ENCODE measurements at regions not wholly inside any gene's neighbourhood (a gene's known extent, or its start where the extent isn't known, plus 50 kb on each side); places are given as distances from the start of the nearest gene placed in this dataset.

DNA sequence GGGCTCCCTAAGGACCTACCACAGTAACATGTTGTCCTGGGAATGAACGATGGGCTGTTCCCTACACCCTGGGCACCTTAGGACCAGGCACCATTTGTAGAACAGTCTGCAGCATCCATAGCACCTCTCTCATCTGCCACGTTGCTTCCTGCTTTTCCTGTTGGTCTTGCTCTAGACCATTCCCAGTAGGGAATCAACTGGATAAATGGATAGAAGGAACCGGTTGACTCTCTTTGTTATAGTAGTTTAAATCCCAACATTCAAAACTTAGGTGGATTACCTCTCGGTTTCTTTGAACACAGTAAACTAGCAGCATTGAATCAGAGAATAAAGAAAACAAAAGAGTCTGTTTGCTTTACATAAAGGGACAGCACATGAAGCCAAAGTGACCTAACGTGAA, 159.1 kb downstream of the HS3ST3B1 start:
- Histone ChIP-seq H3K9me3 (ENCODE audit: control insufficient read depth in 5 of 5, low read length in 5 of 5) (peaks cover 0 to 3% (median 0%) of the 10 kb centered on the region in 5 donors), H3K27ac (ENCODE audit: low read depth, low read length) (no peak overlapping the region), H3K27me3 (ENCODE audit: control insufficient read depth in 5 of 5, insufficient read depth in 4 of 5, low read length in 5 of 5) (no peaks in the 10 kb centered on the region), H3K4me3 (ENCODE audit: low read depth in 1 of 5, low read length in 5 of 5) (no peak overlapping the region), H3K36me3 (ENCODE audit: control insufficient read depth in 5 of 5, insufficient read depth in 5 of 5, low read length in 5 of 5) (no peaks in the 10 kb centered on the region), H3K4me1 (ENCODE audit: control insufficient read depth in 5 of 5, insufficient read depth in 5 of 5, low read length in 5 of 5) (no peaks in the 10 kb centered on the region), H3K9ac (ENCODE audit: low read length in 5 of 5) (no peak overlapping the region)

DNA sequence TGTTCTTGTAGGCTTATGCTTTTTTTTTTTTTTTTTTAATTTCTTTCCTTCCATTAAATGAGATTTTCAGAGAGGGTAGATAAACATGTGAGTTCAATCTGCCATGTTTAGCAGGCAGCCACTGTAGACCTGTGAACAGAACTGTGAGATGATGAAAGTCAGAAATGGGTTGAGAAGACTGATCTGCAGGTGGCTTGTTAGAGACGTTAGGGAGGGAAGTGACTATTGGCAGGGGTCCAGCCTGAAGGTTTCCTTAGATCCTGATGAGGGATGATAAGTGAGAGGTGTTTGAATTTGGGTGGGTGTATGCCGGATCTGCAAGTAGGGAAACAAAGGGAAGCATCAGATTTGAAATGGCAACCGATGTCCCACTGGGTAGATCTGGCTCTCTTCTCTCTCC, 157.8 kb downstream of the HS3ST3B1 start:
- Histone ChIP-seq H3K9me3 (ENCODE audit: control insufficient read depth in 5 of 5, low read length in 5 of 5) (peaks cover 0 to 4% (median 0%) of the 10 kb centered on the region in 5 donors), H3K36me3 (ENCODE audit: control insufficient read depth in 5 of 5, insufficient read depth in 5 of 5, low read length in 5 of 5) (no peaks in the 10 kb centered on the region), H3K9ac (ENCODE audit: low read length in 5 of 5) (no peak overlapping the region), H3K4me3 (ENCODE audit: low read depth in 1 of 5, low read length in 5 of 5) (no peak overlapping the region), H3K4me1 (ENCODE audit: control insufficient read depth in 5 of 5, insufficient read depth in 5 of 5, low read length in 5 of 5) (peaks cover 0 to 1% (median 0%) of the 10 kb centered on the region in 5 donors), H3K27ac (ENCODE audit: low read depth, low read length) (no peak overlapping the region), H3K27me3 (ENCODE audit: control insufficient read depth in 5 of 5, insufficient read depth in 4 of 5, low read length in 5 of 5) (no peaks in the 10 kb centered on the region)

DNA sequence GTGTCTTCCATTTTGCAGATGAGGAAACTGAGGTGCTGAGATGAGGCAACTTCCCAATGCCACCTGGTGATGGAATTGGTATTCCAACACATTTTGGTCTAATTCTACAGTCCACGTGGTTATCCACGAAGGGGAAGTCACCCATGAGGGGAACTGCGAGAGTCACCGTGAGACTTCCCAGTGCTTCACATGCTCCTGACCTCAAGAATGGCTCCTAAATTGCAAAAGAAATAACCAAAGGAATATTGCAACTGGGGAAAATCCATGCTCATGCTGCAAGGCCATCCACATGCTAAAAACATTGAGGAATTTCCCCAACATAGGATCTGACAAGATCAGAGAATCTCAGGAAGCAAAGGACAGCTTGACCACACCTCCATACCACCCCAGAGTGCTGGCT, 153.9 kb downstream of the HS3ST3B1 start:
- peaks cover 0 to 5% (median 0%) of the 10 kb centered on the region in 5 donors for H3K27me3 ChIP-seq (ENCODE audit: control insufficient read depth in 5 of 5, insufficient read depth in 4 of 5, low read length in 5 of 5)
- H3K36me3 ChIP-seq (ENCODE audit: control insufficient read depth in 5 of 5, insufficient read depth in 5 of 5, low read length in 5 of 5): no peaks in the 10 kb centered on the region
- peaks cover 0 to 4% (median 0%) of the 10 kb centered on the region in 5 donors for H3K9me3 ChIP-seq (ENCODE audit: control insufficient read depth in 5 of 5, low read length in 5 of 5)
- no peak overlapping the region for H3K27ac ChIP-seq (ENCODE audit: low read depth, low read length)
- H3K4me1 ChIP-seq (ENCODE audit: control insufficient read depth in 5 of 5, insufficient read depth in 5 of 5, low read length in 5 of 5): peaks cover 0 to 8% (median 0%) of the 10 kb centered on the region in 5 donors
- no peak overlapping the region for H3K9ac ChIP-seq (ENCODE audit: low read length in 5 of 5)
- no peak overlapping the region for H3K4me3 ChIP-seq (ENCODE audit: low read depth in 1 of 5, low read length in 5 of 5)

DNA sequence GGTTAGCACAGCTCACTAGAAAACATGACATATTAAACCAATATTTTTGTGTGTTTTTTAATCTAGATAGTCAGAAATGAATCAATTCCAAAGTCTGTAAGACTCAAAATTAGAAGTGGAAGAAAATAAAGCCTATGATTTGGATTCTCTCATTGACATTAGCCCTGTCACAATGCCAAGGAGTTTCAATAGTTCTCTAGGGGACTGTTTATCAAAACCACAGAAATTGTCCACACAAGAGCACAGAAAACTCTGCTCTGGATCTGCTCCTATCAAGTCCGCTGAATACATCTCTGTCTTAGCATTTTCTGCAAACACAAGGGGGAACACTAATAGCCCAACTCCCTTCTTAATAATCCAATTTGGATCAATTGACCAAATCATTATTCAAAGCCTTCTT, 152.0 kb downstream of the HS3ST3B1 start:
- H3K36me3 ChIP-seq (ENCODE audit: control insufficient read depth in 5 of 5, insufficient read depth in 5 of 5, low read length in 5 of 5): no peaks in the 10 kb centered on the region
- H3K4me3 ChIP-seq (ENCODE audit: low read depth in 1 of 5, low read length in 5 of 5): no peak overlapping the region
- H3K27me3 ChIP-seq (ENCODE audit: control insufficient read depth in 5 of 5, insufficient read depth in 4 of 5, low read length in 5 of 5): peaks cover 0 to 5% (median 0%) of the 10 kb centered on the region in 5 donors
- no peak overlapping the region for H3K9ac ChIP-seq (ENCODE audit: low read length in 5 of 5)
- H3K4me1 ChIP-seq (ENCODE audit: control insufficient read depth in 5 of 5, insufficient read depth in 5 of 5, low read length in 5 of 5): peaks cover 0 to 8% (median 0%) of the 10 kb centered on the region in 5 donors
- peaks cover 0 to 4% (median 0%) of the 10 kb centered on the region in 5 donors for H3K9me3 ChIP-seq (ENCODE audit: control insufficient read depth in 5 of 5, low read length in 5 of 5)
- H3K27ac ChIP-seq (ENCODE audit: low read depth, low read length): no peak overlapping the region

DNA sequence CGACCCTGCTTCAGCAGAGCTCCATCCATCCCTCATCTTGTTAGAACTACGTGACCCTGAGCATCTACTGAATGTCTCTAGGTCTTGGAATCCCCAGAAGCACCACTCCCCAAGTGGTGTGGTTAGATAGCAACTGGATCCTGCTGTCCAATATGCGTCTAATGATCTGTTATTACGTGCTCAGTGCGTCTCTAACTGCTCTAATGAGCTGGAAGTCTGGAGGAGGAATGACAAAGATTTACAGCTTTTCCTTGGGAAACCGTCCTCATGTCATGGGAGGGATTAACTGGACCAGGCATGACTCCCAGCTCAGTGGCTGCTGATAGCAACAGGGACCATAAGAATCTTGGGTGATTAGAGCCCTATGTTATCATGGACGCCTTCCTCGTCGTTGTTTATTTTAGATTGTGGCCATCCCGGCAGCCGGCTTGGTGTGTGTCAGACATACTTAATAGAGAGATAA, 150.9 kb downstream of the HS3ST3B1 start:
- Histone ChIP-seq H3K4me3 (ENCODE audit: low read depth in 1 of 5, low read length in 5 of 5) (no peak overlapping the region), H3K9ac (ENCODE audit: low read length in 5 of 5) (no peak overlapping the region), H3K27me3 (ENCODE audit: control insufficient read depth in 5 of 5, insufficient read depth in 4 of 5, low read length in 5 of 5) (peaks cover 0 to 5% (median 0%) of the 10 kb centered on the region in 5 donors)

DNA sequence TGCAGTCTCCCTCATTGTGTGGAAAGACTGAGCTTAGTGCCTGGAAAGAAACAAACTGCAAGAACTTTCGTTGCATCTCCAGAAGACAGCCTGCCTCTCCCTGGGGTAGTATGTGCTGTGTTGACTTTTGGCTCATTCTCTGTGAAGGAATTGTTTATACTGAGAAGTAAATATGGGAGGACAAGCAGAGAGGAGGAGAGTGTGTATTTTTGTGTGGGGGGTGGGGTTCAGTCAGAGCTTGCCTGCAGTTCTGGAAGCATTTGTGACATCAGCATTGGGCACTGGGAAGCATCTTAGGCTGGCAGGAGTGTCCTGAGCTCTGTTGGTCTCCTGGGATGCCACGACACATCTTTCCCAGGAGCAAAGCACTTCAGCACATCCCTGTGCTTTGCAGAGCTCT, 147.9 kb downstream of the HS3ST3B1 start:
- no peak overlapping the region for H3K4me3 ChIP-seq (ENCODE audit: low read depth in 1 of 5, low read length in 5 of 5)
- H3K27ac ChIP-seq (ENCODE audit: low read depth, low read length): no peak overlapping the region
- no peaks in the 10 kb centered on the region for H3K36me3 ChIP-seq (ENCODE audit: control insufficient read depth in 5 of 5, insufficient read depth in 5 of 5, low read length in 5 of 5)
- no peak overlapping the region for H3K9ac ChIP-seq (ENCODE audit: low read length in 5 of 5)
- peaks cover 0 to 8% (median 0%) of the 10 kb centered on the region in 5 donors for H3K4me1 ChIP-seq (ENCODE audit: control insufficient read depth in 5 of 5, insufficient read depth in 5 of 5, low read length in 5 of 5)
- peaks cover 0 to 5% (median 0%) of the 10 kb centered on the region in 5 donors for H3K27me3 ChIP-seq (ENCODE audit: control insufficient read depth in 5 of 5, insufficient read depth in 4 of 5, low read length in 5 of 5)
- H3K9me3 ChIP-seq (ENCODE audit: control insufficient read depth in 5 of 5, low read length in 5 of 5): no peaks in the 10 kb centered on the region

More for the DNA sequence above, 150.9 kb downstream of the HS3ST3B1 start:
- H3K4me1 ChIP-seq (ENCODE audit: control insufficient read depth in 5 of 5, insufficient read depth in 5 of 5, low read length in 5 of 5): peaks cover 0 to 8% (median 0%) of the 10 kb centered on the region in 5 donors
- H3K36me3 ChIP-seq (ENCODE audit: control insufficient read depth in 5 of 5, insufficient read depth in 5 of 5, low read length in 5 of 5): no peaks in the 10 kb centered on the region
- H3K27ac ChIP-seq (ENCODE audit: low read depth, low read length): no peak overlapping the region
- H3K9me3 ChIP-seq (ENCODE audit: control insufficient read depth in 5 of 5, low read length in 5 of 5): peaks cover 0 to 4% (median 0%) of the 10 kb centered on the region in 5 donors

DNA sequence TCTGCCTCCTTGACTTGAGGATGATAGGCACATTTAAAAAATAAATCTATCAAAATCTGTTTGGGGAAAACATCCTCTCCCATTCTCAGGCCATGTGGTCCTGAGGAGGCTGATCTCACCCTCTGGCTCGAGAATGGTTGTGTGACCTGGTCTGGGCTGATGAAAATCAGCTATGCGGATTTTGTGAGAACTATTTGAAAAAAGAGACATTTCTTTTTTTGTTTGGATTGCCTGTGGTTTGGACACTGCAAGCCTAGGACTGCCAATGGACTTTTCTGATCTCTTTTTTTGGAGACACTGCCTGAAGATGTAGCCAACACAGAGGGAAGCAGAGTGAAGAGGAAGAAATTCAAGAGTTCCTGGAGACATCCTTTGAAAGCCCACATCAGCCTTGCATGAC, 145.9 kb downstream of the HS3ST3B1 start:
- Histone ChIP-seq H3K27me3 (ENCODE audit: control insufficient read depth in 5 of 5, insufficient read depth in 4 of 5, low read length in 5 of 5) (peaks cover 0 to 5% (median 0%) of the 10 kb centered on the region in 5 donors), H3K9me3 (ENCODE audit: control insufficient read depth in 5 of 5, low read length in 5 of 5) (no peaks in the 10 kb centered on the region), H3K27ac (ENCODE audit: low read depth, low read length) (no peak overlapping the region), H3K36me3 (ENCODE audit: control insufficient read depth in 5 of 5, insufficient read depth in 5 of 5, low read length in 5 of 5) (no peaks in the 10 kb centered on the region), H3K4me1 (ENCODE audit: control insufficient read depth in 5 of 5, insufficient read depth in 5 of 5, low read length in 5 of 5) (no peaks in the 10 kb centered on the region), H3K9ac (ENCODE audit: low read length in 5 of 5) (no peak overlapping the region), H3K4me3 (ENCODE audit: low read depth in 1 of 5, low read length in 5 of 5) (no peak overlapping the region)

DNA sequence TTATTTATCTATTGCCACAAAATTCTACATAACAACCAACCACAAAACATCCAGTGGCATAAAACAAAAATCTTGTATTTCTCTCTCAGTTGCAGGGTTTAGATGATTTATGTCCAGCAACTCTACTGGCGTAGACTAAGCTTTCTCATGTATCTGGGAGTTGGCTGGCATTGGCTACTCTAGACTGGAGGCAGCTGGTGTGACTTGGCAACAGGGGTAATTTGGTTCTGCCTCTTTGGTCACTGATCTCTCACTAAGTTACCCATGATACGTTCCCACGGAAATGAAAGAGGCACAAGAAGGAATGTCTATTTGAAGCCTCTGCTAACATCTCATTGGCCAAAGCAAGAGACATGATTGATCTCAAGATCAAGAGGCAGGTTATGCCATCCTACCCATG, 144.0 kb downstream of the HS3ST3B1 start:
- no peaks in the 10 kb centered on the region for H3K36me3 ChIP-seq (ENCODE audit: control insufficient read depth in 5 of 5, insufficient read depth in 5 of 5, low read length in 5 of 5)
- no peak overlapping the region for H3K9ac ChIP-seq (ENCODE audit: low read length in 5 of 5)
- H3K27ac ChIP-seq (ENCODE audit: low read depth, low read length): no peak overlapping the region
- no peak overlapping the region for H3K4me3 ChIP-seq (ENCODE audit: low read depth in 1 of 5, low read length in 5 of 5)
- H3K27me3 ChIP-seq (ENCODE audit: control insufficient read depth in 5 of 5, insufficient read depth in 4 of 5, low read length in 5 of 5): no peaks in the 10 kb centered on the region
- H3K4me1 ChIP-seq (ENCODE audit: control insufficient read depth in 5 of 5, insufficient read depth in 5 of 5, low read length in 5 of 5): no peaks in the 10 kb centered on the region
- H3K9me3 ChIP-seq (ENCODE audit: control insufficient read depth in 5 of 5, low read length in 5 of 5): no peaks in the 10 kb centered on the region

DNA sequence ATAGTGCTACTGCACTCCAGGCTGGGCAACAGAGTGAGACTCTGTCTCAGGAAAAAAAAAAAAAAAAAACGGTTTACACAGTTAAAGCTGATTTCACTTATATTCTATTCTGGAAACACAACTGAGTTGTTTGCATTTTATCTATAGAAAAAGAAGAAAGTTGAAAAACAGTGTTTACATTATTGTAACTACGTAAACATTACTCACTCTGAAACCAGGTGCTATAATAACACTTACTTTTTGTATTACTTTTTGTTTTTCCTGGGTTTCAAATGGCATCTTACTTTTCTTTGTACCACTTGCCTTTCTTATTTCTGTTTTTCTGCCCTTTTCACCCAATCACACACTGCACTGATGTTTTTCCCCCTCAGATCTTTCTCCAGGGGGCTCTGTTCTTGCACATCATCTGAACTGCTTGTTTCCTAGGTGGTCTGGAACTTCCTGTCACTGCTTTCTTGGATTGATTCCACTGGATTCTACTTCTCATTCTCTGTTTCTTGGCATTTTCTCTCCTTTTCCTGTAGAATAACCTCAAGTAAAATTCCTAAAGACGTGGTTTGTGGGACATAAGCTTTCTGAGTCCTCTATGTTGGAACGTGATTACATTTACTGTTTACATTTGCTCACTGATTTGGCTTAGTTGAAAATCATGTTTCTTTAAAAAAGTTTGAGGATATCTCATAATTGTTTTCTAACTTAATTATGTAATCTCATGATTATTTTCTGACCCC, 142.1 kb downstream of the HS3ST3B1 start:
- no peaks in the 10 kb centered on the region for H3K36me3 ChIP-seq (ENCODE audit: control insufficient read depth in 5 of 5, insufficient read depth in 5 of 5, low read length in 5 of 5)
- no peak overlapping the region for H3K9ac ChIP-seq (ENCODE audit: low read length in 5 of 5)
- H3K4me3 ChIP-seq (ENCODE audit: low read depth in 1 of 5, low read length in 5 of 5): no peak overlapping the region
- no peaks in the 10 kb centered on the region for H3K4me1 ChIP-seq (ENCODE audit: control insufficient read depth in 5 of 5, insufficient read depth in 5 of 5, low read length in 5 of 5)
- no peaks in the 10 kb centered on the region for H3K27me3 ChIP-seq (ENCODE audit: control insufficient read depth in 5 of 5, insufficient read depth in 4 of 5, low read length in 5 of 5)
- no peak overlapping the region for H3K27ac ChIP-seq (ENCODE audit: low read depth, low read length)
- no peaks in the 10 kb centered on the region for H3K9me3 ChIP-seq (ENCODE audit: control insufficient read depth in 5 of 5, low read length in 5 of 5)

DNA sequence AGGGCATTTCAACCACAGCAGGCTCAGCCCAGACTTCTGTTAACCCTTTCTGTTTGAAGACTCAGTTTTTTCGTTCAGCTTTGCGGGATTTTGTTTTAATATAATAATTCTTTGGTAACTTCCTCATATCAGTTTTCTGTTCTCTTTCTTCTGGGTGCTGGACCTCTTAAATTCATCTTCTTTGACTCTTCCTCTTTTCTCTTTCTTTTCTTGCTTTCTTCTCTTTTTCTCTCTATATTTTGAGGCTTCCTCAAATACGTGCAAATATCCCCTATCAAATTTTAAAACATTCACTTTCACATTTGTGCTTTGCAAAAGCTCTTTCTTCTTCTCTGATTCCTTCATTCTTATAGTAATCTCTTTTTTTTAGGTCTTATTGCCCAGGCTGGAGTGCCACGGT, 136.3 kb downstream of the HS3ST3B1 start:
- Histone ChIP-seq H3K4me1 (ENCODE audit: control insufficient read depth in 5 of 5, insufficient read depth in 5 of 5, low read length in 5 of 5) (no peaks in the 10 kb centered on the region), H3K36me3 (ENCODE audit: control insufficient read depth in 5 of 5, insufficient read depth in 5 of 5, low read length in 5 of 5) (no peaks in the 10 kb centered on the region), H3K4me3 (ENCODE audit: low read depth in 1 of 5, low read length in 5 of 5) (no peak overlapping the region), H3K9me3 (ENCODE audit: control insufficient read depth in 5 of 5, low read length in 5 of 5) (no peaks in the 10 kb centered on the region), H3K27ac (ENCODE audit: low read depth, low read length) (no peak overlapping the region), H3K27me3 (ENCODE audit: control insufficient read depth in 5 of 5, insufficient read depth in 4 of 5, low read length in 5 of 5) (no peaks in the 10 kb centered on the region), H3K9ac (ENCODE audit: low read length in 5 of 5) (no peak overlapping the region)

All from subcutaneous abdominal adipose tissue (tissue), 5 donors.